GM18499 (cell line): ENCODE measurements at regions not wholly inside any gene's neighbourhood (a gene's known extent, or its start where the extent isn't known, plus 50 kb on each side); places are given as distances from the start of the nearest gene placed in this dataset.

Experiments used
- ATAC-seq: cut with Tn5 transposase; IDR thresholded peaks from one replicate; pipeline ENCODE4 v1.9.1; 2021; ENCODE audit warnings: moderate number of reproducible peaks; ENCODE audit not compliant: insufficient read depth, unreplicated experiment

GRCh38 chr6:4191271-4191721, 55.9 kb upstream of the ECI2 start:
- ATAC-seq, result no peak

GRCh38 chr6:4189249-4189648, 53.9 kb upstream of the ECI2 start:
- no peak for ATAC-seq

GRCh38 chr6:4188801-4189200, 53.4 kb upstream of the ECI2 start:
- no peak for ATAC-seq

- ATAC-seq, result no peak
Observed at GRCh38 chr6:4187480-4187879, 52.1 kb upstream of the ECI2 start.

- no peak for ATAC-seq
Observed at GRCh38 chr6:4186385-4186784, 51.0 kb upstream of the ECI2 start.

- ATAC-seq, result no peak
Observed at GRCh38 chr6:4185846-4186245, 50.5 kb upstream of the ECI2 start.

- no peak for ATAC-seq
Observed at GRCh38 chr6:4185419-4185818, 50.0 kb upstream of the ECI2 start.
